ENCODE measurements at regions not wholly inside any gene's neighbourhood (a gene's known extent, or its start where the extent isn't known, plus 50 kb on each side); places are given as distances from the start of the nearest gene placed in this dataset.
A peak's percentile ranks its signal among the peaks of the same experiment; 100 is the strongest.
"Not testable (repeated sequence)": the region's sequence is repeated elsewhere in the genome, so short reads cannot be mapped to it uniquely, and the experiment has no call there.

DNA sequence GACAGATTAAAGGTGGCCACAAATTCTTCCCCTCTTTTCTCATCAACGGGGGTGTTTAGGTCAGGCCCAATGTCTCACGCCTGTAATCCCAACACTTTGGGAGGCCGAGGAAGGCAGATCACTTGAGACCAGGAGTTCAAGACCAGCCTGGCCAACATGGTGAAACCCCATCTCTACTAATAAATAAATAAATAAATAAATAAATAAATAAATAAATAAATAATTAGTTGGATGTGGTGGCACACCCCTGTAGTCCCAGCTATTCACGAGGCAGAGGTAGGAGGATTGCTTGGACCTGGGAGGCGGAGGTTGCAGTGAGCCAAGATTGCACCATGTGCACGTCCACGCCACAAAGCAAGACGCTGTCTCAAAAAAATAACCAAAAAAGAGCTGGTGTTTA is 180.7 kb downstream of the FASLG start:
- DNase-seq, result not testable (repeated sequence)

- DNase-seq, result peak; percentile 32
Observed at GRCh38 chr1:172843444-172843843, 184.5 kb downstream of the FASLG start.

GRCh38 chr1:172845371-172845770 is 186.5 kb downstream of the FASLG start:
- peak; percentile 53 for DNase-seq

GRCh38 chr1:172845865-172846264 is 187.0 kb downstream of the FASLG start:
- DNase-seq, result no peak

DNA sequence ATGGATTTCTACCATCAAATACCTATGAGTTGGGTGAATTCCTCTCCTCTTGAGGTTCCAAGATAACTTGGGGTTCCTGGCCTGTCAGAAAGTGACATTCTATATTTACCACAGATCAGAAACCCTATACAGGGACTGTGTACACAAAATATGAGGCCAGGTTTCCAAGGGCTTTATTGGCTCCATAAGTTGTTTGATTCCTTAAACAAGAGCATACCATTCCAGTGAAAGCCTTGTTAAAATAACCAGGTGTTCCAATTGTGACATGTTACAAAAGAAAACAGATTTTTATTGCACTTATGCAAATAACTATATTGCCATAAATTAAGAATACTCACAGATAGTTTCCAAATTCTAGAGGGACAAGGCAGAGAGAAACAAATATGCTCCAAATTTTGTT is 188.9 kb downstream of the FASLG start:
- DNase-seq, result not testable (repeated sequence)

GRCh38 chr1:172849653-172850052 is 190.8 kb downstream of the FASLG start:
- no peak for DNase-seq

DNA sequence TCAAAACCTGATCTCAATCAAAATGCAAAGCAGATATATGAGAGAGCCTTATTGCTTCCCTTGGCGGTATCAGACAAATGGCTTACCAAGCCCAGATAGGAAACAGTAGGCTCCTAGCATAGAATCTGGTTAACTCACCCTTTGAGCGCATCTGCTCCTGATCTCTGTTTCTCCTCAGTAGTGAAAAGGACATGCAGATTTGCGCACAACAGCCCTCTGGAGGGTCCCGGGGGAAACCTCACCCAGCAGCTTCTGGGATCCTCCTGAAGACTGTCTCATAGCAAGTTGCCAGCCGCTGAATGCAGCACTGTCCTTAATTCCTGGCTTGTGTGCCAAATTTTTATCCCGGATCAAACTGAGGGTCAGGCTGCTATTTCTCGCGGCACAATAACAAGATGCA is 192.2 kb downstream of the FASLG start:
- DNase-seq, result no peak

GRCh38 chr1:172851856-172852255 is 193.0 kb downstream of the FASLG start:
- DNase-seq, result no peak

GRCh38 chr1:172855983-172856382 is 194.8 kb downstream of the TNFSF18 start:
- not testable (repeated sequence) for DNase-seq

DNA sequence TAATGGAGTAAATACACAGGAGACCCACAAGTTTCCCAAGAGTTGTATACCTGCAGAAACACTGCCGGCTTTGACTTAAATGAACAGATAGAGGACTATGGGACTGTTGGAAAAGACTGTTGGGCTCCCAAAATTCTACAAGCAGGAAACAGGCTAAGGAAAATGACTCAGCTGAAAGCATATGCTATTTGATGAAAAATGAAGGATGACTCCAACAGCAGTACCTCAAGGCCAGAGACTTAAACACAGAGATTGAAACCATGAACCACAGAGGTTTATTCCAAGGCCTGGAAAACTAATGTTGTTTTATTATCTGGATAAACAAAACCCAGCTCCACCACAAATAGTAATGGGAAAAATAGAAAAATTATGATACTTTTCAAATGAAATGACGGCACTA is 187.7 kb downstream of the TNFSF18 start:
- DNase-seq, result no peak

- no peak for DNase-seq
Observed at GRCh38 chr1:172867216-172867818, 183.4 kb downstream of the TNFSF18 start.

DNA sequence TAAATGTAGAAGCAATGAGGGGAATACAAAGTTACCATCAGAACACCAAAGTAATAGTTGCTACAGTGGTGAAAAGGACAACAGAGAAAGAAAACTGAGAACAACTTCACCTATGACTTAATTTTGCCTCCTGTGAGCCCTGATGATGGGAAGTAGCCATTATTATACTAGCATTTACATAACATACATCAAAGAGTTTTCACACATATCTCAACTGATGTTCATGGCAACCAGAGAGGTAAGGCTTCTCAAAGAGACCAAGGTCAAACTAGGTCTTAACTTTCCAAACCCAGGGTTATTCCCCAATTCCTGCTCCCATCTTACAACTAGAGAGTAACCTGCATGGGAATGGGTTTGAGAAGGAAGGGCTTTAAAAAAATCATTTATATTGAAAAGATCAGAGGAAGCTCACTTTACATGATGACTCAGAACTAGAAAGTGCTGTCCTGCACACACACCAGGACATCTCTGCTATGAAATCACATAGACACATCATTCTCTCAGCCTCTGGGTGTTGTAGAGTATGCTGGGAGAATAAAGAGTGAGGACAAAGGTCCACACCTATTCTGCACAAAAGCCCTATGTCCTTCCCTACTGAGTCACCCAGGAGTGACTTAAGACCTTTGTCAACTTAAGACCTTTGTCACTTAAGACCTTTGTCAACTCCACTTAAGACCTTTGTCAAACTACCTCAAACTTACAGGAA is 179.7 kb downstream of the TNFSF18 start:
- no peak for DNase-seq

DNA sequence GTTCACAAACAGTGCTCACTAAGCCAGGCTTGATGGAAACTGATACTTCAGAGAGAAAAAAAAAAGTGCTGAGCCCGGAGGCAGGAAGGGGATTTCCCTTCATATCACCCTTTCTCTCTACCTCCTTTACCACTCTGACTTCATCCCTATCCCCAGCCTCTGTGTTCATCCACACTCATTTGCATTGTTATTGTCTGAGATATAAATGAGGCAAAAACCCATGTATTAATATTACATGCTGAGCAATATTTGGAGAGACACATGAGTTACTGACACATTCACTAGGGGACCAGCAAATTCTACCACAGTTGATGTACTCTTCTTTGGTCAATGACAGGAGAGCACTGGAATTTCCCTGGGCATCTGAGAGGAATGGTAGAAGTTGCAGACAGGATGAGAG is 175.8 kb downstream of the TNFSF18 start:
- DNase-seq, result peak; percentile 42

DNA sequence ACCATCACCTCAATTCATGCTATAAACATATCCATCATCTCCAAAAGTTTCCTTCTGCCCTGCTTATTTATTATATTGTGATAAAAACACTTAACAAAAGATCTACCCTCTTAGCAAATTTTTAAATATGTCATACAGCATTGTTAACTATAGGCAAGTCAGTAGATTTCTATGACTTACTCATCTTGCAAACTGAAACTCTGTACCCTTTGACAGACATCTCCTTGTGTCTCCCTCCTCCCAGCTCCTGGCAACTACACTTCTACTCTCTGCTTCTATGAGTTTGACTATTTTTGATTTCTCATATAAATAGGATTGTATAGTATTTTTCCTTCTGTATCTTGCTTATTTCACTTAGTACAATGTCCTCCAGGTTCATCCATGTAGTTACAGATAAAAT is 174.8 kb downstream of the TNFSF18 start:
- DNase-seq, result no peak

GRCh38 chr1:172882385-172882784 is 168.4 kb downstream of the TNFSF18 start:
- no peak for DNase-seq

DNA sequence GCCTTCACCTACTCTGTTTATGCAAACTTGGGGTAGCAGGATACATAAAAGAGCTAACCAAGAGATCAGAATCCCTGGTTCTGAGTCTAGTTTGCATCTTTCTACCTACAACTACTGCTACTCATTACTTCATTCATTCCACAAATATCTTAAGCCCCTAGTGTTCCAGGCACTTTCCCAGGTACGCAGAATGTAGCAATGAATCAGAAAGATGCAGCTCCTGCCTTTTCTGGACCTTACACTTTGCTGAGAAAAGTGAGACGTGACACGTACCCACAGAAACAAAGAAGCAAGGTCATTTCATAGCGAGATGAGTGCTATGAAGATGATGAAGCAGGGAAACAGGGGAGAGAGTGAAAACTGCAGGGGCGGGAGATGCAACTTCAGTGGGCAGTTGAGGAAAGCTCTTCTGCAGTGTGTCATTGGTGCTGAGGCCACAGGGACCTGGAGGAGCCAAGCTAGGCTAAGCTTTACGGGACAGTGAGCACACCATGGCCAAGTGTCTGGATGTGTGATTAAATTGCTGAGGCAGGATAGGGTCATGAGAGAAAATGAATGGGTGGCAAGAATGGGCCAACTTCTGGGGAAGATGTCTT is 167.9 kb downstream of the TNFSF18 start:
- no peak for DNase-seq

GRCh38 chr1:172883387-172883791 is 167.4 kb downstream of the TNFSF18 start:
- DNase-seq, result peak; percentile 5

- DNase-seq, result no peak
Observed at GRCh38 chr1:172883844-172884243, 166.9 kb downstream of the TNFSF18 start.

DNA sequence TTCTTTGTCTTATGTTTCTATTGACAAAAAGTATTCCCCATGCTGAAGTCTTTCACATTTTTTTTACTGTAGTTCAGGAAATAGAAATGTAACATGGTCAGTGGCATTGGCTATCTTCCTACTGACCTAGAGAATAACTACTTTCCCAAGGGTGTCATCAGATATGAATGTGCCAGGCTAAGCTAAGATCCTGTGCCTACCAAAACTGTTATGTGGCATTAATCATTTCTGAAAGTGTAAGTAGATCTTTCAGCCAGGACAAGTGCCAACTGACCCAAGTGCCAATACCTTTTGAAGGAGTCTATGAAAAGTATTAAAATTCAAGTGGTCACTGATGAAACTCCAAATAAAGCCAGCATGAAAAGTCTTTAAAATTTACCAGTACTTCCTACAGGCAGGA is 165.3 kb downstream of the TNFSF18 start:
- no peak for DNase-seq

GRCh38 chr1:172885971-172886370 is 164.8 kb downstream of the TNFSF18 start:
- no peak for DNase-seq

GRCh38 chr1:172887162-172887561 is 163.6 kb downstream of the TNFSF18 start:
- DNase-seq, result no peak

GRCh38 chr1:172893146-172893841 is 157.4 kb downstream of the TNFSF18 start:
- DNase-seq, result no peak

GRCh38 chr1:172894349-172895049 is 156.2 kb downstream of the TNFSF18 start:
- DNase-seq, result no peak
